Rectal smooth muscle tissue (tissue), 1 donor: ENCODE measurements at regions not wholly inside any gene's neighbourhood (a gene's known extent, or its start where the extent isn't known, plus 50 kb on each side); places are given as distances from the start of the nearest gene placed in this dataset.

Experiments
- H3K27ac ChIP-seq: one replicate; pipeline ENCODE4 v1.7.0; 2013; ENCODE audit warnings: low read depth, low read length, inconsistent platforms
- H3K27me3 ChIP-seq: one replicate; pipeline ENCODE4 v1.7.0; 2013; ENCODE audit warnings: low read length; ENCODE audit not compliant: control insufficient read depth, insufficient read depth
- H3K36me3 ChIP-seq: one replicate; pipeline ENCODE4 v1.7.0; 2013; ENCODE audit warnings: low read length; ENCODE audit not compliant: control insufficient read depth, insufficient read depth
- H3K4me1 ChIP-seq: one replicate; pipeline ENCODE4 v1.7.0; 2013; ENCODE audit warnings: low read length; ENCODE audit not compliant: control insufficient read depth, insufficient read depth
- H3K4me3 ChIP-seq: one replicate; pipeline ENCODE4 v1.7.0; 2013; ENCODE audit warnings: low read length
- H3K9ac ChIP-seq: one replicate; pipeline ENCODE4 v1.7.0; 2013; ENCODE audit warnings: low read length

GRCh38 chr5:158373608-158374395 is 514.9 kb upstream of the CLINT1 start:
- H3K4me1 ChIP-seq, result no peaks in the 10 kb centered on the region
- no peak overlapping the region for H3K27ac ChIP-seq
- H3K4me3 ChIP-seq, result no peak overlapping the region
- no peaks in the 10 kb centered on the region for H3K27me3 ChIP-seq
- H3K36me3 ChIP-seq, result no peaks in the 10 kb centered on the region
- no peak overlapping the region for H3K9ac ChIP-seq

GRCh38 chr5:158369241-158369640 is 510.3 kb upstream of the CLINT1 start:
- Histone ChIP-seq H3K4me1 (no peaks in the 10 kb centered on the region), H3K4me3 (no peak overlapping the region), H3K36me3 (no peaks in the 10 kb centered on the region), H3K9ac (no peak overlapping the region), H3K27me3 (no peaks in the 10 kb centered on the region), H3K27ac (no peak overlapping the region)

GRCh38 chr5:158368686-158369085 is 509.7 kb upstream of the CLINT1 start:
- H3K27me3 ChIP-seq, result no peaks in the 10 kb centered on the region
- H3K4me1 ChIP-seq, result no peaks in the 10 kb centered on the region
- H3K36me3 ChIP-seq, result no peaks in the 10 kb centered on the region
- H3K27ac ChIP-seq, result no peak overlapping the region
- no peak overlapping the region for H3K9ac ChIP-seq
- no peak overlapping the region for H3K4me3 ChIP-seq

GRCh38 chr5:158364367-158364766 is 505.4 kb upstream of the CLINT1 start:
- H3K4me3 ChIP-seq, result no peak overlapping the region
- H3K27ac ChIP-seq, result no peak overlapping the region
- H3K36me3 ChIP-seq, result no peaks in the 10 kb centered on the region
- H3K9ac ChIP-seq, result no peak overlapping the region
- no peaks in the 10 kb centered on the region for H3K27me3 ChIP-seq
- no peaks in the 10 kb centered on the region for H3K4me1 ChIP-seq

GRCh38 chr5:158354958-158355357 is 496.0 kb upstream of the CLINT1 start:
- Histone ChIP-seq H3K27me3 (no peaks in the 10 kb centered on the region), H3K9ac (no peak overlapping the region), H3K36me3 (no peaks in the 10 kb centered on the region), H3K4me1 (no peaks in the 10 kb centered on the region), H3K4me3 (no peak overlapping the region), H3K27ac (no peak overlapping the region)

- H3K9ac ChIP-seq, result no peak overlapping the region
- H3K36me3 ChIP-seq, result no peaks in the 10 kb centered on the region
- H3K27me3 ChIP-seq, result no peaks in the 10 kb centered on the region
- no peaks in the 10 kb centered on the region for H3K4me1 ChIP-seq
- no peak overlapping the region for H3K4me3 ChIP-seq
- no peak overlapping the region for H3K27ac ChIP-seq
These were observed 492.7 kb upstream of the CLINT1 start for GRCh38 chr5:158351485-158352125.

- Histone ChIP-seq H3K4me3 (no peak overlapping the region), H3K9ac (no peak overlapping the region), H3K4me1 (no peaks in the 10 kb centered on the region), H3K27me3 (no peaks in the 10 kb centered on the region), H3K36me3 (no peaks in the 10 kb centered on the region), H3K27ac (no peak overlapping the region)
These were observed 491.0 kb upstream of the CLINT1 start for GRCh38 chr5:158349987-158350386.

- Histone ChIP-seq H3K9ac (no peak overlapping the region), H3K4me1 (no peaks in the 10 kb centered on the region)
These were observed 485.4 kb upstream of the CLINT1 start for GRCh38 chr5:158344376-158344775.

GRCh38 chr5:158340608-158341007 is 481.7 kb upstream of the CLINT1 start:
- H3K4me1 ChIP-seq, result no peaks in the 10 kb centered on the region
- no peaks in the 10 kb centered on the region for H3K36me3 ChIP-seq
- H3K9ac ChIP-seq, result no peak overlapping the region
- H3K4me3 ChIP-seq, result no peak overlapping the region
- H3K27ac ChIP-seq, result no peak overlapping the region
- H3K27me3 ChIP-seq, result no peaks in the 10 kb centered on the region

More at GRCh38 chr5:158344376-158344775, 485.4 kb upstream of the CLINT1 start:
- Histone ChIP-seq H3K27me3 (no peaks in the 10 kb centered on the region), H3K4me3 (no peak overlapping the region), H3K27ac (no peak overlapping the region), H3K36me3 (no peaks in the 10 kb centered on the region)

- H3K27me3 ChIP-seq, result no peaks in the 10 kb centered on the region
- no peaks in the 10 kb centered on the region for H3K4me1 ChIP-seq
- no peak overlapping the region for H3K27ac ChIP-seq
- no peaks in the 10 kb centered on the region for H3K36me3 ChIP-seq
- H3K4me3 ChIP-seq, result no peak overlapping the region
- no peak overlapping the region for H3K9ac ChIP-seq
These were observed 467.3 kb upstream of the CLINT1 start for GRCh38 chr5:158326256-158326655.

- no peak overlapping the region for H3K9ac ChIP-seq
- H3K4me1 ChIP-seq, result peaks cover 3% of the 10 kb centered on the region
- no peaks in the 10 kb centered on the region for H3K36me3 ChIP-seq
- no peak overlapping the region for H3K4me3 ChIP-seq
- no peaks in the 10 kb centered on the region for H3K27me3 ChIP-seq
- H3K27ac ChIP-seq, result no peak overlapping the region
These were observed 465.3 kb upstream of the CLINT1 start for GRCh38 chr5:158324236-158324635.

- H3K27me3 ChIP-seq, result no peaks in the 10 kb centered on the region
- H3K9ac ChIP-seq, result no peak overlapping the region
- H3K27ac ChIP-seq, result no peak overlapping the region
These were observed 463.7 kb upstream of the CLINT1 start for GRCh38 chr5:158322620-158323019.

GRCh38 chr5:158320934-158321333 is 462.0 kb upstream of the CLINT1 start:
- no peak overlapping the region for H3K9ac ChIP-seq
- no peaks in the 10 kb centered on the region for H3K27me3 ChIP-seq
- no peak overlapping the region for H3K4me3 ChIP-seq
- no peaks in the 10 kb centered on the region for H3K36me3 ChIP-seq
- peaks cover 3% of the 10 kb centered on the region for H3K4me1 ChIP-seq
- H3K27ac ChIP-seq, result no peak overlapping the region

More at GRCh38 chr5:158322620-158323019, 463.7 kb upstream of the CLINT1 start:
- Histone ChIP-seq H3K4me1 (peaks cover 3% of the 10 kb centered on the region), H3K36me3 (no peaks in the 10 kb centered on the region), H3K4me3 (no peak overlapping the region)
